ENCODE measurements at regions not wholly inside any gene's neighbourhood (a gene's known extent, or its start where the extent isn't known, plus 50 kb on each side); places are given as distances from the start of the nearest gene placed in this dataset.

DNA sequence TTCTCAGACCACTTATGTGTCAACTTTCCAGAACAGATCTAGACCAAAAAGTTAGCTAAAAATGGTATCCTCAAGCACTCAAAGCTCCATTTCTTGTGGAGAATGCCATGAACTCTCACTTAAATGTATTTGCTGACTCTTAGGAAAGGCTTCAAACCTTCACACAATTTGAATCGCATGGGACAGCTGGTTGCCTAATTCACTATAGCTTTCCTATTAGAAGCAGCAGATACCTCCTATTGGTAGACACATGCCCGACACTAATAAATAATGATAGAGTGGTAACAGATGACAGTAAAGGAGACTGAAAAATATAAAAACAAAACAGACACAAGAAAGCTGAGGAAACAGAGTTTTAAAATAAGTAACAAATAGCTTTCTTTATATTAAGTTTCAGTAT is 818.5 kb downstream of the XPNPEP1 start:
- TF ChIP-seq, protein P1, sequence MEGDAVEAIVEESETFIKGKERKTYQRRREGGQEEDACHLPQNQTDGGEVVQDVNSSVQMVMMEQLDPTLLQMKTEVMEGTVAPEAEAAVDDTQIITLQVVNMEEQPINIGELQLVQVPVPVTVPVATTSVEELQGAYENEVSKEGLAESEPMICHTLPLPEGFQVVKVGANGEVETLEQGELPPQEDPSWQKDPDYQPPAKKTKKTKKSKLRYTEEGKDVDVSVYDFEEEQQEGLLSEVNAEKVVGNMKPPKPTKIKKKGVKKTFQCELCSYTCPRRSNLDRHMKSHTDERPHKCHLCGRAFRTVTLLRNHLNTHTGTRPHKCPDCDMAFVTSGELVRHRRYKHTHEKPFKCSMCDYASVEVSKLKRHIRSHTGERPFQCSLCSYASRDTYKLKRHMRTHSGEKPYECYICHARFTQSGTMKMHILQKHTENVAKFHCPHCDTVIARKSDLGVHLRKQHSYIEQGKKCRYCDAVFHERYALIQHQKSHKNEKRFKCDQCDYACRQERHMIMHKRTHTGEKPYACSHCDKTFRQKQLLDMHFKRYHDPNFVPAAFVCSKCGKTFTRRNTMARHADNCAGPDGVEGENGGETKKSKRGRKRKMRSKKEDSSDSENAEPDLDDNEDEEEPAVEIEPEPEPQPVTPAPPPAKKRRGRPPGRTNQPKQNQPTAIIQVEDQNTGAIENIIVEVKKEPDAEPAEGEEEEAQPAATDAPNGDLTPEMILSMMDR (IDR thresholded peaks at IDR 0.05 in 2 of 3, conservative IDR thresholded peaks at IDR 0.05 in 1 of 3; ENCODE audit: borderline replicate concordance in 1 of 3, insufficient read depth in 1 of 3, low read depth in 2 of 3, low read length in 2 of 3), result no peak
- TF ChIP-seq POLR2A (IDR thresholded peaks at IDR 0.05; ENCODE audit: borderline replicate concordance, extremely low read depth, insufficient read depth, insufficient read length) (no peak), POLR2AphosphoS5 (IDR thresholded peaks at IDR 0.05; ENCODE audit: low read depth, low read length) (no peak), FOSL1 (IDR thresholded peaks at IDR 0.05; ENCODE audit: low read depth) (no peak), CBX3 (IDR thresholded peaks at IDR 0.05; ENCODE audit: low read depth) (no peak), SP1 (IDR thresholded peaks at IDR 0.05; ENCODE audit: low read depth) (no peak), EZH2 (IDR thresholded peaks at IDR 0.05) (no peak), ZFX (IDR thresholded peaks at IDR 0.05) (no peak)
- TF ChIP-seq, protein P2, sequence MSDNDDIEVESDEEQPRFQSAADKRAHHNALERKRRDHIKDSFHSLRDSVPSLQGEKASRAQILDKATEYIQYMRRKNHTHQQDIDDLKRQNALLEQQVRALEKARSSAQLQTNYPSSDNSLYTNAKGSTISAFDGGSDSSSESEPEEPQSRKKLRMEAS (IDR thresholded peaks at IDR 0.05), result no peak
- TF ChIP-seq, protein P3, sequence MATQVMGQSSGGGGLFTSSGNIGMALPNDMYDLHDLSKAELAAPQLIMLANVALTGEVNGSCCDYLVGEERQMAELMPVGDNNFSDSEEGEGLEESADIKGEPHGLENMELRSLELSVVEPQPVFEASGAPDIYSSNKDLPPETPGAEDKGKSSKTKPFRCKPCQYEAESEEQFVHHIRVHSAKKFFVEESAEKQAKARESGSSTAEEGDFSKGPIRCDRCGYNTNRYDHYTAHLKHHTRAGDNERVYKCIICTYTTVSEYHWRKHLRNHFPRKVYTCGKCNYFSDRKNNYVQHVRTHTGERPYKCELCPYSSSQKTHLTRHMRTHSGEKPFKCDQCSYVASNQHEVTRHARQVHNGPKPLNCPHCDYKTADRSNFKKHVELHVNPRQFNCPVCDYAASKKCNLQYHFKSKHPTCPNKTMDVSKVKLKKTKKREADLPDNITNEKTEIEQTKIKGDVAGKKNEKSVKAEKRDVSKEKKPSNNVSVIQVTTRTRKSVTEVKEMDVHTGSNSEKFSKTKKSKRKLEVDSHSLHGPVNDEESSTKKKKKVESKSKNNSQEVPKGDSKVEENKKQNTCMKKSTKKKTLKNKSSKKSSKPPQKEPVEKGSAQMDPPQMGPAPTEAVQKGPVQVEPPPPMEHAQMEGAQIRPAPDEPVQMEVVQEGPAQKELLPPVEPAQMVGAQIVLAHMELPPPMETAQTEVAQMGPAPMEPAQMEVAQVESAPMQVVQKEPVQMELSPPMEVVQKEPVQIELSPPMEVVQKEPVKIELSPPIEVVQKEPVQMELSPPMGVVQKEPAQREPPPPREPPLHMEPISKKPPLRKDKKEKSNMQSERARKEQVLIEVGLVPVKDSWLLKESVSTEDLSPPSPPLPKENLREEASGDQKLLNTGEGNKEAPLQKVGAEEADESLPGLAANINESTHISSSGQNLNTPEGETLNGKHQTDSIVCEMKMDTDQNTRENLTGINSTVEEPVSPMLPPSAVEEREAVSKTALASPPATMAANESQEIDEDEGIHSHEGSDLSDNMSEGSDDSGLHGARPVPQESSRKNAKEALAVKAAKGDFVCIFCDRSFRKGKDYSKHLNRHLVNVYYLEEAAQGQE (IDR thresholded peaks at IDR 0.05; ENCODE audit: low read depth), result no peak
- TF ChIP-seq, protein P4, sequence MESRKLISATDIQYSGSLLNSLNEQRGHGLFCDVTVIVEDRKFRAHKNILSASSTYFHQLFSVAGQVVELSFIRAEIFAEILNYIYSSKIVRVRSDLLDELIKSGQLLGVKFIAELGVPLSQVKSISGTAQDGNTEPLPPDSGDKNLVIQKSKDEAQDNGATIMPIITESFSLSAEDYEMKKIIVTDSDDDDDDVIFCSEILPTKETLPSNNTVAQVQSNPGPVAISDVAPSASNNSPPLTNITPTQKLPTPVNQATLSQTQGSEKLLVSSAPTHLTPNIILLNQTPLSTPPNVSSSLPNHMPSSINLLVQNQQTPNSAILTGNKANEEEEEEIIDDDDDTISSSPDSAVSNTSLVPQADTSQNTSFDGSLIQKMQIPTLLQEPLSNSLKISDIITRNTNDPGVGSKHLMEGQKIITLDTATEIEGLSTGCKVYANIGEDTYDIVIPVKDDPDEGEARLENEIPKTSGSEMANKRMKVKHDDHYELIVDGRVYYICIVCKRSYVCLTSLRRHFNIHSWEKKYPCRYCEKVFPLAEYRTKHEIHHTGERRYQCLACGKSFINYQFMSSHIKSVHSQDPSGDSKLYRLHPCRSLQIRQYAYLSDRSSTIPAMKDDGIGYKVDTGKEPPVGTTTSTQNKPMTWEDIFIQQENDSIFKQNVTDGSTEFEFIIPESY (IDR thresholded peaks at IDR 0.05; ENCODE audit: extremely low read depth, insufficient replicate concordance, low read length), result no peak
- TF ChIP-seq, protein P5, sequence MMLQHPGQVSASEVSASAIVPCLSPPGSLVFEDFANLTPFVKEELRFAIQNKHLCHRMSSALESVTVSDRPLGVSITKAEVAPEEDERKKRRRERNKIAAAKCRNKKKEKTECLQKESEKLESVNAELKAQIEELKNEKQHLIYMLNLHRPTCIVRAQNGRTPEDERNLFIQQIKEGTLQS (IDR thresholded peaks at IDR 0.05), result no peak

Measured in HCT116 (cell line).